Tibial artery (tissue), 4 donors: ENCODE measurements at regions not wholly inside any gene's neighbourhood (a gene's known extent, or its start where the extent isn't known, plus 50 kb on each side); places are given as distances from the start of the nearest gene placed in this dataset.
"Not testable (repeated sequence)": the region's sequence is repeated elsewhere in the genome, so short reads cannot be mapped to it uniquely, and the experiment has no call there.

Experiments
- DNase-seq, 2 donors: peaks; one replicate each; pipeline ENCODE4 v3.0.0-alpha.2; 2019
- H3K27ac ChIP-seq, 2 donors: fragments of 200-600 bp; sonication (generic) in 1 of 2; 1 replicate in 1 of 2; 2 replicates in 1 of 2; pipeline ENCODE4 v1.5.1; 2018 to 2019; ENCODE audit warnings: mild to moderate bottlenecking in 1 of 2
- H3K27me3 ChIP-seq, 2 donors: fragments of 200-600 bp; sonication (generic) in 1 of 2; one replicate each; pipeline versions ENCODE4 v1.5.1 to v1.6.0; 2016 to 2019
- H3K36me3 ChIP-seq, 3 donors: fragments of 200-600 bp; sonication (generic) in 2 of 3; one replicate each; pipeline ENCODE4 v1.5.1; 2016 to 2019; ENCODE audit warnings: mild to moderate bottlenecking in 2 of 3
- H3K4me1 ChIP-seq, 4 donors: fragments of 200-600 bp; sonication (generic) in 2 of 4; 1 replicate in 3 of 4; 2 replicates in 1 of 4; pipeline ENCODE4 v1.5.1; 2016 to 2019
- H3K4me3 ChIP-seq, 2 donors: fragments of 200-600 bp; sonication (generic) in 1 of 2; 1 replicate in 1 of 2; 2 replicates in 1 of 2; pipeline ENCODE4 v1.5.1; 2018 to 2019; ENCODE audit warnings: mild to moderate bottlenecking in 2 of 2
- H3K9me3 ChIP-seq, 3 donors: fragments of 200-600 bp; sonication (generic) in 1 of 3; one replicate each; pipeline ENCODE4 v1.5.1; 2016 to 2019
- intact Hi-C: fragments of 100-400 bp; cut with DNase I; formaldehyde crosslinking; loops from one replicate; pipeline ENCODE4 v1.15.0; 2023; ENCODE audit warnings: low total_unique reads
- TF ChIP-seq, protein P1 (sequence below), 2 experiments: fragments of 200-600 bp in 1 of 2; fragments of 450-650 bp in 1 of 2; IDR thresholded peaks; one replicate each; pipeline ENCODE4 v1.5.1; 2017 to 2019; ENCODE audit warnings: antibody characterized with exemption in 2 of 2, mild to moderate bottlenecking in 1 of 2, moderate library complexity in 1 of 2

- TF ChIP-seq, protein P1, sequence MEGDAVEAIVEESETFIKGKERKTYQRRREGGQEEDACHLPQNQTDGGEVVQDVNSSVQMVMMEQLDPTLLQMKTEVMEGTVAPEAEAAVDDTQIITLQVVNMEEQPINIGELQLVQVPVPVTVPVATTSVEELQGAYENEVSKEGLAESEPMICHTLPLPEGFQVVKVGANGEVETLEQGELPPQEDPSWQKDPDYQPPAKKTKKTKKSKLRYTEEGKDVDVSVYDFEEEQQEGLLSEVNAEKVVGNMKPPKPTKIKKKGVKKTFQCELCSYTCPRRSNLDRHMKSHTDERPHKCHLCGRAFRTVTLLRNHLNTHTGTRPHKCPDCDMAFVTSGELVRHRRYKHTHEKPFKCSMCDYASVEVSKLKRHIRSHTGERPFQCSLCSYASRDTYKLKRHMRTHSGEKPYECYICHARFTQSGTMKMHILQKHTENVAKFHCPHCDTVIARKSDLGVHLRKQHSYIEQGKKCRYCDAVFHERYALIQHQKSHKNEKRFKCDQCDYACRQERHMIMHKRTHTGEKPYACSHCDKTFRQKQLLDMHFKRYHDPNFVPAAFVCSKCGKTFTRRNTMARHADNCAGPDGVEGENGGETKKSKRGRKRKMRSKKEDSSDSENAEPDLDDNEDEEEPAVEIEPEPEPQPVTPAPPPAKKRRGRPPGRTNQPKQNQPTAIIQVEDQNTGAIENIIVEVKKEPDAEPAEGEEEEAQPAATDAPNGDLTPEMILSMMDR (IDR thresholded peaks at IDR 0.05): no peak
- H3K9me3 ChIP-seq: no peaks in the 10 kb centered on the region
Measured at GRCh38 chr14:53406519-53406918, 253.4 kb upstream of the DDHD1 start.

GRCh38 chr14:53401646-53402045, 248.5 kb upstream of the DDHD1 start:
- Histone ChIP-seq H3K9me3 (no peaks in the 10 kb centered on the region), H3K27ac (no peak overlapping the region), H3K27me3 (no peaks in the 10 kb centered on the region), H3K4me3 (no peak overlapping the region), H3K36me3 (no peaks in the 10 kb centered on the region), H3K4me1 (no peaks in the 10 kb centered on the region)
- DNase-seq: no peak
- TF ChIP-seq, protein P1 (IDR thresholded peaks at IDR 0.05): no peak
- intact Hi-C loops: no loop called here

More at GRCh38 chr14:53406519-53406918, 253.4 kb upstream of the DDHD1 start:
- no peak for DNase-seq
- no peak overlapping the region for H3K27ac ChIP-seq
- H3K4me3 ChIP-seq: no peak overlapping the region
- no peaks in the 10 kb centered on the region for H3K4me1 ChIP-seq
- intact Hi-C loops: no loop called here
- no peaks in the 10 kb centered on the region for H3K27me3 ChIP-seq
- H3K36me3 ChIP-seq: no peaks in the 10 kb centered on the region

GRCh38 chr14:53399057-53399456, 245.9 kb upstream of the DDHD1 start:
- H3K4me1 ChIP-seq: no peaks in the 10 kb centered on the region
- no peak overlapping the region for H3K27ac ChIP-seq
- no peaks in the 10 kb centered on the region for H3K36me3 ChIP-seq
- H3K27me3 ChIP-seq: no peaks in the 10 kb centered on the region
- peaks cover 0 to 6% (median 0%) of the 10 kb centered on the region in 3 donors for H3K9me3 ChIP-seq
- intact Hi-C loops: no loop called here
- H3K4me3 ChIP-seq: no peak overlapping the region
- TF ChIP-seq, protein P1 (IDR thresholded peaks at IDR 0.05): no peak
- DNase-seq: no peak

DNA sequence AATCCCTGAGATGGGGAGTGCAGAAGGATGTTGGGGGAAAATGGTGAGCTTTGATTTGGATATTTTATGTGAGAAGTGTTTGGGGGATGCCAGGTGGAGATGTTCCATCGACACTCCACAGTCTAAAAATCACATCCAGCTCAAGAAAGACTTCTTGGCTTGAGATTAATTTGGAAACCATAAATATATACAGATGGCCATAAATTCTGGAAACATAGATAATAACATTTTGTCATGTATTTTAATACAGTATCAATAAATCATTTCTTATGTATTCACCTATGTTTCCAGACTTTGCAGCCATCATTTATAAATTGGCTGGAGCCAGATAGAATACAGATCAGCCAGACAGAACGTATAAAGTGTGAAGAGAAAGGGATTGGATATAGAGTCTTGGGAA, 245.5 kb upstream of the DDHD1 start:
- Histone ChIP-seq H3K4me3 (no peak overlapping the region), H3K27me3 (no peaks in the 10 kb centered on the region), H3K27ac (no peak overlapping the region), H3K4me1 (no peaks in the 10 kb centered on the region), H3K36me3 (no peaks in the 10 kb centered on the region), H3K9me3 (peaks cover 0 to 6% (median 0%) of the 10 kb centered on the region in 3 donors)
- TF ChIP-seq, protein P1 (IDR thresholded peaks at IDR 0.05): no peak
- intact Hi-C loops: no loop called here
- no peak for DNase-seq

DNA sequence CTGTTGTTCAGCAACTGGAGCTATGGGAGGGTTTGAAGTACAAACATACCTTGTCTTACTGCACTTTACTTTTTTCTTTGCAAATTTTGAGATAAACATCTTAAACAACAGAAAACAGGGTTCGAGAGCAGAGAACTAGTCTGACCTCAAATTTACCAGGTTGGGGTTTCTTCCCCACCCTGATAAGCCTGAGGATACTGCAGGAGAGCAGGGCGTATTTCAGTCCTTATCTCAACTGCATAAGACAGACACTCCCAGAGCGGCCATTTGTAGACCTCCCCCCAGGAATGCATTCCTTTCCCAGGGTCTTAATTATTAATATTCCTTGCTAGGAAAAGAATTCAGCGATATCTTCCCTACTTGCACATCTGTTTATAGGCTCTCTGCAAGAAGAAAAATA, 242.1 kb upstream of the DDHD1 start:
- H3K9me3 ChIP-seq, H3K4me3 ChIP-seq, H3K4me1 ChIP-seq, DNase-seq, H3K27me3 ChIP-seq, intact Hi-C loops, H3K27ac ChIP-seq, H3K36me3 ChIP-seq: not testable (repeated sequence)

DNA sequence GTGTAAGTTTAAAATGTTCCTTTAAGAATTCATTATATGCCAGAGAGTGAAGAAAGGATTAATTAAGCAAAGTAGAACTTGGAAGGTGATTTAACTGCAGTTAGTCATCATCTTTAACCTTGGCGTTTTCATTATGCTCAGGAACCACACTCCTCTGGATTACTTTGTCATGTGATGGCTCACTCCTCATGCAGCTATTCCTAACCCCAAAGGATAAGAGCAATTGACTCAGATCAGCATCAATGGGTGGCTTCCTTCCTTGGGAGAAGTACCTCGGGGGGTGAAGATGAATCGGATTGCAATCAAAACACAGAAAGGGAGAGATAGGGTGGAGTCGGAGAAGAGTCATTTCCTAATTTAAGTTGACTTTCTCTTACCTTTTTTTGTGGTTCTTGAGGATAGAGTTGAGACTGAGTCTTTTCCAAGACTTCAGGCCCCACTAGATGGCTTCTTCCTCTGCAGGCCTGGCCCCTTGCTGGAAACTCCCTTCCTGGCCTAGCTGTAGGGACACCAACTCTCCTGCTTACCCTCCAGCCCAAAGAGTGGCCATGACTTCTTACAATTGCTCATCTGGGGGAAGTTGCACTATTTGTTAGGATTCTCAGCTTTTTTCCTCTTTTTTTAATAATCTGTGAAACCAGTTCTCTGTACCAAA, 238.6 kb upstream of the DDHD1 start:
- no peak for DNase-seq
- TF ChIP-seq, protein P1 (IDR thresholded peaks at IDR 0.05): no peak
- Histone ChIP-seq H3K27me3 (no peaks in the 10 kb centered on the region), H3K36me3 (no peaks in the 10 kb centered on the region), H3K4me1 (no peaks in the 10 kb centered on the region), H3K4me3 (no peak overlapping the region), H3K9me3 (peaks cover 0 to 6% (median 0%) of the 10 kb centered on the region in 3 donors), H3K27ac (no peak overlapping the region)
- intact Hi-C loops: no loop called here
